ENCODE measurements at regions not wholly inside any gene's neighbourhood (a gene's known extent, or its start where the extent isn't known, plus 50 kb on each side); places are given as distances from the start of the nearest gene placed in this dataset.

DNA sequence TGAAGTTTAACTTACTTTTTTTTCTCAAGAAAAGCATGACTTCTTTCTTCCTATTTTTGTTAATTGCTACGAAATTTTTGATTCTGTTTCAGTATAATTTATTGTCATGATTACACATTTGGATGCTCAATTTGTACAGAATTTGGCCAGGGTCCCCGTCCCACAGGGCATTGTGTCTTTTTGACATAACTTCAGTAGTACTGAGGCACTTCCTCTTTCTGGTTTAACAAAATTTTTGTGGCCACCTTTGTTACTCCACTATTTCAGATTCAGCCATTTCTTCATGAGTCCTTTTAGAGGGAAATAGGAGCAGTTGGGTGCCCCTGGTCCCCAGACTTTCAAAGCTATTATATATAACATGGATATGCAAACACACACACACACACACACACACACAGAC, 1248.7 kb downstream of the PCDH7 start:
- TF ChIP-seq, protein P1, sequence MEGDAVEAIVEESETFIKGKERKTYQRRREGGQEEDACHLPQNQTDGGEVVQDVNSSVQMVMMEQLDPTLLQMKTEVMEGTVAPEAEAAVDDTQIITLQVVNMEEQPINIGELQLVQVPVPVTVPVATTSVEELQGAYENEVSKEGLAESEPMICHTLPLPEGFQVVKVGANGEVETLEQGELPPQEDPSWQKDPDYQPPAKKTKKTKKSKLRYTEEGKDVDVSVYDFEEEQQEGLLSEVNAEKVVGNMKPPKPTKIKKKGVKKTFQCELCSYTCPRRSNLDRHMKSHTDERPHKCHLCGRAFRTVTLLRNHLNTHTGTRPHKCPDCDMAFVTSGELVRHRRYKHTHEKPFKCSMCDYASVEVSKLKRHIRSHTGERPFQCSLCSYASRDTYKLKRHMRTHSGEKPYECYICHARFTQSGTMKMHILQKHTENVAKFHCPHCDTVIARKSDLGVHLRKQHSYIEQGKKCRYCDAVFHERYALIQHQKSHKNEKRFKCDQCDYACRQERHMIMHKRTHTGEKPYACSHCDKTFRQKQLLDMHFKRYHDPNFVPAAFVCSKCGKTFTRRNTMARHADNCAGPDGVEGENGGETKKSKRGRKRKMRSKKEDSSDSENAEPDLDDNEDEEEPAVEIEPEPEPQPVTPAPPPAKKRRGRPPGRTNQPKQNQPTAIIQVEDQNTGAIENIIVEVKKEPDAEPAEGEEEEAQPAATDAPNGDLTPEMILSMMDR (IDR thresholded peaks at IDR 0.05) = no peak
- no peak for TF ChIP-seq POLR2A (IDR thresholded peaks at IDR 0.05)
- no peak for TF ChIP-seq EP300 (IDR thresholded peaks at IDR 0.05)
